GM18519 (cell line): ENCODE measurements at regions not wholly inside any gene's neighbourhood (a gene's known extent, or its start where the extent isn't known, plus 50 kb on each side); places are given as distances from the start of the nearest gene placed in this dataset.

ENCODE experiments used
- ATAC-seq: cut with Tn5 transposase; IDR thresholded peaks from one replicate; pipeline ENCODE4 v1.9.1; 2021; ENCODE audit warnings: mild to moderate bottlenecking, moderate library complexity; ENCODE audit not compliant: unreplicated experiment, low FRiP score

DNA sequence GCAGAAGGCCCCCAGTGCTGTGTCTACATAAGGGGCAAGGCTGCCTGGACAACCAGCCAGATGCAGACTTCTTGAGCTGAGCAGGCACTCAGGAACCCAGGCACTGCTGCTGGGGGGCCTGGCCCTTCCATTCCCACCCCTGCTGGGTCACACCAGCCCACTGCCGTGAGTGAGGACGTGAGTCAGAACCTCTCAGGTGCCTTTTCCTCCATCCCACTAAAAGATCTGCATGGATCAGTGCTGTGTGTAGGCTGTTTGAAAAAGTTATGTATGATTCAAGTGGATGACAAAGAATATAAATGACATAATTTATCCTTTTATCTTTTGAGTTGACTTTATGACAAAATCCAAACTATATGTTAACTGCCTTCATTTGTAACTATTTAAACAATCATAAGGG is 499.3 kb downstream of the INHBA start:
- ATAC-seq = no peak

DNA sequence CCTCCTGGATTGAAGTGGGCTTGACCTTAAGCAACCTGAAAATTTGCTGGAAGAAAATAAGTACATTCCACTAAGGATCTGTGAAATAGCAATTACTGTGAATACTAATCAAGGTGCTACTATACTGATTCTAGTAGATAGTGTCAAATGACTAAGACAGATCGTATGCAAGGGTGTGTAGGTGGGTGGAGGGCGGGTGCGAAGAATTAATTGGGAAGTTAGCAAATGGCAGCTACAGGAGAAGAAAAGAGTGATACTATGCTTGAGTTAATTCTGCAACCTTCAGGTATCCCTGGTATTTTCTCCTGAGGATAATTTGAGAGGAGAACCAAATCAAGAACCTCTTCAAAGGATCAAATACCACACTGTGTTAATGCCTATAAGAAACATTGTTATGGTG is 501.9 kb downstream of the INHBA start:
- no peak for ATAC-seq

DNA sequence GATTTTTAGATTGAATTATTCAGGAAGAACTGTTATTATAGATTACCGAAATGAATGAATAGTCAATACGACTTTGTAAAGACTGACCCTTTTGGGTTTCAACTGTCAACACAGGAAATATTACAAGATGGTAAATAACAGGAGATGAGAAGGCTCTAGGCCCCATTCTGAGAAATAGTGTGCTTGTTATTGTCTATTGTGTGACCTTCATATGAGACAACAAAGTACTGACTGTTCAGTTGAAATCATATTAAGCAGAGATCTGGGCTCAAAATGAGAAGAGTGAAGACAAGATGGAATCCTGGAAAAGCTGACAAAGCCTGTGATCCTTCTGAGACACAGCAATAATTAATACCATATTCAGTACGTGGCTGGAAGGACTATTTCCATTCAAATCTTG is 503.8 kb downstream of the INHBA start:
- ATAC-seq = no peak

DNA sequence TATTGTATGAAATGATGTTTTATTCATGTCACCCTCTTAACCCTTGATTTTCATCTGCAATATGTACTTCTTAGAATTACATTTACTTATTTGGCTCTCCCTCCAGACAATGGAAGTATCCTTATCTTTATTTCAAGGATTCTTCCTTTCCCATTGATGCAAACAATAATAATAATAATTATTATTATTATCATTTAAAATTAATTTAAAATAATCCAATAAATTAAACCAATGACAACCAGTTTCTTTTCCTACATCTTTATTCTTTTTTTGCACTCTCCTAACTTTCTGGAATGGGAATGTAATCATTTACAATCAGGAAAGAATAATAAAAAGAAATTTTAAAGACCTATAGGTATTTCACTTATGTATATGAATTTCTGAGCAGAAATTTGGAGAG is 504.4 kb downstream of the INHBA start:
- no peak for ATAC-seq

DNA sequence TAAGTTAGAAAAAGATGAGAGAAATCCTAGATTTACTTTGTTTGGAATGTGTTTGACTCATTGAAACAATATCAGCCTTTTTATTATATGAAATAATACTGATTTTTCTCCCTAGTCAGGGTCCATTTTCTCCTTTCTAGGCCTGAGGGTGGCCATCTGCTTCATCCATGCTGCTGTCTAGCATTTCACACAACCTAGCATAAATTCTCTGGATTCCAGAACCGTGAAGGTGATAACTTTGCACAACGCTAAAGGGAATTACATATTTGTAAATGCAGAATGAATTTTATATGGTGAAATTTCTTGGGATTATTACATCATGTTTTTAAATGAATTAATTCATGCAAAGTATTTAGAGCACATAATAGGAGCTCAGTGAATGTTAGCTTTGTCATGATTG is 505.1 kb downstream of the INHBA start:
- ATAC-seq = no peak

DNA sequence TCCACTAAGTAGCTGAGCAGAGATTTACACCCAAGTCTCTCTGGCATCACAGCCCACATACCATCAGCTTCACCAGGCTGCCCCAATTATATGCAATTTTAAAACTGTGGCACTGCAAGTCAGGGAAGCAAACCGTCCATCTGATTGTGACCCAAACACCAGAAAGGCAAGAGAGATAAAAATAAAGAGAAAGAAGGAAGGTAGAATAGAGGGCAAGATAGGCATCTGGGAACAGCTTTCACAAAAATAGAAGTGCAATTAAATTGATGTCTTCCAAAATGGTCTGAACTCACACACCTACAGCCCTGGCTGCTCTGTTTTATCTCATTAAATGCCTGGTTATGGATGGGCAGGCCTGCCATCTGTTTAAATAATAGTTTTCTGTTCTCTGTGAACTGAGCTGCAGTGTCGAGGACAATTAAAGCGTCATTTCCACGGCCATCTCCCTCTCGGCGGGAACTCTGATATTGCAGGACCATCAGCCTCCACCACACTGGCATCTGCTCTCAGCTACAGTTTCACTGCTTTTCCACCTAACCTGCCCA is 509.1 kb downstream of the INHBA start:
- no peak for ATAC-seq

DNA sequence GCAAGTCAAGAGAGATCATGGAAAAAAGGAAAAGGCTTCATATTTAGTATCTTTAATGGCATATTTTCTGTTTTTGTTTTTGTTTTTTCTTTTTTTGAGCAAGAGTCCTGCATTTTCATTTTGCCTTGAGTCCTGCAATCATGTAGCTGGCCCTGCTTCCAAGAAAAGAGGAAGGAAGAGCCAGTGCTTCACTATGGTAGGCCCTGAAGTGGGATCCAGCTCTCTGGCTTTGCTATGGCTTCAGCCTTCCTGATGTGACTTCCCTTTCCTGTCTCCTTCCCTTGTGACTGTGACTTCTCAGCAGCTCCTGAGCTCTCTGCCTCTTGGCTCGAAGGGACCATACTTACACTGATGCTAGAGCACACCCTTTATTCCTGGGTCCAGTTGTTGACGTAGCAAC is 512.3 kb downstream of the INHBA start:
- no peak for ATAC-seq

DNA sequence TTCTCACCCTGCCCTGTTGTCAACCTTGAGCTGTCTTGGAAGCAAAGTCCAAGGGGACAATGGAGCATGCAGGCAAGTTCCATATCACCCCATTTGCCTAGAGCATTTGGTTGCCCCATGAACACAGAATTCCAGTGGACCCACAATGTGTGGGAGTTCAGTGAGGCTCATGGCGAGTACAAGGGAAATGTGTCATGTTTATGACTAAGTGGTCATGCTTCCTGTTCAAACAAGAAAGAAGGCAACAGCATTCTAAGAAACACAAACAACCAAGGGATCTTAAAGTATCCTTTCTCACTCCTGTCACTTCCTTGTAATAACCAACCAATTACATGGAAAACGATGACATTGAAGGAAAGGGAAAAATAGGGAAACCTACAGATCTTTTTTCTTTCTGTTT is 513.0 kb downstream of the INHBA start:
- no peak for ATAC-seq

DNA sequence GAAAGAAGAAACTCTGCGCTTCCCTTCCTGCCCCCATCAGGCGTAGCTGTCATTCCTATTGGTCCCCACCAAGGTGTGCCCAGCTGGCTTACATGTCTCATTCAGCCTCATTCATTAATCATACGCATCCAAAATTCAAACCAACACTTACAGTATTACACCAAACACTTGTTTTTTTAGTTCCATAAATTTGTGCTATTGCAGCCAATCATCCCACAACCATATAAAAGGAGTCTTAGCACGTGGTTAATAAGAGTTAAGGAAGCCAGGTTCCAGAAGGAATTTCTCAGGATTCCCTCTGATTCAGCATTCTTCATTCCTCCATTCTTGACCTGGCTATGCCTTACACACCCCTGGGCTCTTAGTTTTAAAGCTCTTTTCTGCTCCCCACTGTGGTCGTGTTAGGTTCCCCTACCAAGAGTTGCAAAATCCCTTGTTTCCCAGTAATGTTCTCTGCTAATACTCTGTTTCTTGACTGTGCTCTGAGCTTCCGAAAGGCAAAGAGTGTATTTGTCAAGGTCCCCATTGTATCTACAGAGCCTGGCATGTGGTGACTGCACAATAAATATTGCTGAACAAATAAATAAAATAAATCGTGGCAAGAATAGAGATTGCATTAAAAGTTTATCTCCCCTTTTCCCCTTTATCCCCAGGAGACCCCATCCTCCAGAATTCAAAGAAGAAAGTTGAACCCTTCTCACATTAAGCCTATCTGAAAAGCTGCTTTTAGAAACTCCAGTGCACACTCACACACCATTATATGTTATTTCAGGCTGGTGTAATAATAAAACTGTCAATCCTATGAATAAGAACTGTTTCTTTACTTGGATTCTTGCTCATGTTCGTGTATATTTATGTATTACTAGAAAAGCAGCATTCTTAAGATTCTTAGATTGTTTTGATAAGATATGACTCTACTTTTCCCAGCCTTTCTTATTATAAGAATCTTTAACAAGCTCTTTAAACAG is 514.4 kb downstream of the INHBA start:
- ATAC-seq = no peak

DNA sequence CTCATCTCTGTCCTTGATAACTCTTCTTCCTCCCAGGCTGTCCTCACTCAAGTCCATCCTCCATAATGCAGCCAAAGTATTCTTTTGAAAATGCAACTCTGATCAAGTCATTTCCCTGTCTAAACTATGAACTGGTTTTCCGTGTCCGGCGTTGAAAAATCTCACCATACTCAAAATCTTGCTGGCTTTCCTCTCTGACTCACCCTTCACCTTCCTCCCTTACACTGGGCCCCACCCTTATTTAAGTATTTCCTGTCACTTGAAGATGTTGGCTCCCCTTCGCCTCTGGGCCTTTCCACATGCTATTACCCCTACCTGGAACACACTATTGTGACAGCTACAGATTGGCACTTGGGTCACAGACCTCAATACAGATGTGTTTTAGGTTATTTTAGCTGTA is 515.6 kb downstream of the INHBA start:
- ATAC-seq = no peak

DNA sequence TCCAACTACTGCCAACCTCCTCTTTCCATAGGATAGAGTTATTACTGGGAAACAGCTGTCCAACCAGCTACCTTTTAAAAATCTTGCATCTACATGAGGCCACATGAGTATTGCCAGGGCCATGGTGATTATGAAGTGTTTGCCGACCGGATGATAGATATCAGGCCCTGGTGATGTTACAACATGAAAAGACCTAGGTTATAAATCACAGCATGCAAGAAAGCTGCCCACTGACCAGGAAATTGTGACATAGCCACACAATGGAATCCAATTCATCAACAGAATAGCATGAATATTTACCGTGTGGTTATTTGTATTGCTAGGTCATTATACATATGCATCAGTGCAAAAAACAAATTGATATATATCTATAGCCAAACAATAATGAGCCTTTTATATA is 517.0 kb downstream of the INHBA start:
- no peak for ATAC-seq

DNA sequence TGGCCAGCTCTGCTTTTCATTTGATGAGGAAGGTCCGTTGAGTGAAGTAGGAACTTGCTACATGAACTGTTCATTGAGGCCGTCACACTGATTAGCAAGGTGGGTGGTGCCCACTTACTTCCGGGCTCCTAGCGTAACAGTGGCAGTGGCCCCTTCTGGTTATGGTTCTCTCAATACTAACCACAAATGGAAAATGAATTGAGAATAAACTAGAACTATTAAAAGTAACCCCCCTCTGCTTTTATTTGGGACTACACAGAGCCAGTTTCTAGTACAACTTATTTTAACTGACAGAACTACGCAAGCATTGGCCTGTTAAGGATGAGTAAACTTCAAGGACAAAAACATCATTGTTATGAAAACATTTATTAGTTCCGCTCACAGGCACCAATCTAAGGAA is 519.1 kb downstream of the INHBA start:
- no peak for ATAC-seq

DNA sequence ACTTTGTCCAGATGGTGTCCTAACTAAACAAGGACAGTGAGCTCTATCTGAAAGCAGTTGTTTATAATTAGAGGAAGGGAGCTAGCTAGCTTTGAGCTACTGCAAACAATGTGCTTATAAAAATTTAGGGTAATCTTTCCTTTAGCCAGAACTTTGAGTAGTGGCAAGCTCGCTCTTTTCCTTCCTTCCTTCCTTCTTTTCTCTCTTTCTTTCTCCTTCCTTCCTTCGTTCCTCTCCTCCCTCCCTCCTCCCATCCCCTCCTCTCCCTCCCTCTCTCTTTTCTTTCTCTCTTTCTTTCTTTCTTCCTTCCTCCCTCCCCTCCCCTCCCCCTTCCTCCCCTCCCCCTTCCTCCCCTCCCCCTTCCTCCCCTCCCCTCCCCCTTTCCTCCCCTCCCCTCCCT is 520.1 kb downstream of the INHBA start:
- ATAC-seq = no peak

DNA sequence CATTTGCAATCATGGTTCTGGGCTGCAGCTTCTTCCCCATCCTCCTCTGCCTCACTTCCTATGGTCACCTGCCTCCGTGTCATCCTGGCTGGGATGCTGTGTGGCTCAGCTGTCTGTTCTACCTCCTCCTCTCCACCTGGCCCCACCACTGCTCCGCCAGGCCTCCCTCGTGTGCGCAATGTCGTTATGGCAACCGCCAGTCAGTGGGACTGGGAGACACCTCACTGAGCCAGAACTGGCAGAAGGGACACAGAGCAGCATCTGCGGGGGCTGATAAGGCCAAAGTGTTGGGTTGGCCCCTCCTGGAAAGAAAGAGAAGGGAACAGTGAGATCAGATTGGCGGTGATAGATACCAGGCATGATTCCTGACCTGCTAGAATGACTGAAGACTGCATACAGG is 527.5 kb downstream of the INHBA start:
- ATAC-seq = no peak

DNA sequence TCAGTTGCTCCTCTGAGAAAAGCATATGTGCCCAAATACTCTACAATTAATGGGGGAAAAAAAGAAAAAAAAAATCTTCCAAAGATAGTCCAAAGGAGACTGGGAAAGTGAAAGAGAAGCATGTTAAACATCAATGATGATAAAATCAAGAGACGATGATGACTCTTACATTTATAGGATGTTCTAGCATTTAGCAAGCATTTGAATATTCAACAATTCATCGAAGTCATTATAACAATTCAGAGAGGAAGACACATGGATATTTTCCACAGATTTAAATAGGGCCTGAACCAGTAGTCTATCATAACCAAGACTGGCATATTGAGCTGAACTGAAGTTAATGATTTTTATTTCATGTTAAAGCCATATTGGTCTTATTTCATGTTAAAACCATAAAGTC is 528.4 kb downstream of the INHBA start:
- ATAC-seq = no peak

DNA sequence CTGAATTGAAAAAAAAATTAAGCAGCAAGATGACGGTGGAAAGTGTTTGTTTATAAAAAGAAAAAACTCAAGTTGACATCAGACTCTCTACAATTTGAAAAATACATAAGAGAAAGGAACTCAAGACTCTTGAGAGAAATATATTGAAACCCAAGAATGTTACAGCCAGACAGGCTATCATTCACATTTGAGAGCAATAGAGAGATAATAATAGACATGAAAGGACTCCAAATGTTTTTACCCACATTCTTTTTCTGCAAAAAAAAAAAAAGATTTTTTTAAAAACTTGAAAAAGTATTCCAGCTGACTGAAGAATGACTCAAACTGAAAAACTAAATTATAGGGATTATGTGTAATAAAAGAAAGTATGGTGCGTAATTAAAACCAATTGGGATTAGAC is 532.4 kb downstream of the INHBA start:
- no peak for ATAC-seq

DNA sequence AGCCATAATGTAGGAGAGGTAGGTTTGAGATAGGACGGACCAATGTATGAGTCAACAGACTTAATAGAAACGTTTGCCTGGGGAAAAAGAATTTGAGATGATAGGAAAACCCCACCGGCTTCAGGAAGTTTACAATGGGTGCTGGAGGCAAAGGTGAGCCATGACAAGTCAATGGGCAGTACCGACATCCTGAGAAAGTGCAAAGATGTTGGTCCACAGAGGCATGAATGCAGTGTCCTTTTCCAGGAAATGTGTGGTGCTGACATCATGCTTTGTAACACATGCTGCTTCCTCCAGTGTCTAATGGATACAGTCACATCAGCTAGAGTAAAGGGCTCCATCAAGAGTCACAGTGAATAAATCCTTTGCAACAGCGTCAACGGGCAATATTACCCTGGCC is 533.6 kb downstream of the INHBA start:
- ATAC-seq = no peak

DNA sequence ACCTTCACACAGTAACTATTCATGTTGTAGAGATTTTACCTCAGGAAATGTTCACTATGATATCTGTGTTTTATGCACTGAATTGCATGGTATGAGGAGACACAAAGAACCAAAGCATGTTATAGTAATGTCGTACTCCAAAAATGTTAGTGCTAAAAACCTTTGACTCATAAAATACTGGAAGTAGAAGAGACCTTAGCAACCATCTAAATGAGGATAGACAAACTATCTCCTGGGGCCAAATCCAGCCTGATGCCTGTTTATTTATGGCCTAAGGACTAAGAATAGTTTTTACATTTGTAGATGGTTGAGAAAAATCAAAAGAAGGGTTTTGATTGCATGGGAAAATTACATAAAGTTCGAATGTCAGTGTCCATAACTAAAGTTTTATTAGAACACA is 535.1 kb downstream of the INHBA start:
- no peak for ATAC-seq

DNA sequence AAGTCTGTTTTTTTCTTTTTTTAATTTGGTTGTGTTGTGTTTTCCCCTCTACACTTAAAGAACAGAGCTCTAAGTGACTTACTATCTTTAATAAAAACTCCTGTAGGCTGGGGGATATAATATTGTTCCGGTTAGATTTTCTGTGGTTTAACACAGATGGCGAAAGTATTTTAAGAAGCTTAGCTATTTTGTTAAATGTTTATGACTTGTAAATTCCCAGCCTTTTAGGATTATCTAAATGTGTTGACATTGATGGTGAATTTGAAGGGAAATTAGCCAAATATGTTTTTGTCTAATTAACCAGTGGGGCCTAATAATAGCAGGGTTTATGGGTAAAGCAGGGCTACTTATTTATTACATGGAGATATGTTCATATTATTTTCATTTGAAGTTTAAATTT is 538.5 kb downstream of the INHBA start:
- ATAC-seq = no peak

DNA sequence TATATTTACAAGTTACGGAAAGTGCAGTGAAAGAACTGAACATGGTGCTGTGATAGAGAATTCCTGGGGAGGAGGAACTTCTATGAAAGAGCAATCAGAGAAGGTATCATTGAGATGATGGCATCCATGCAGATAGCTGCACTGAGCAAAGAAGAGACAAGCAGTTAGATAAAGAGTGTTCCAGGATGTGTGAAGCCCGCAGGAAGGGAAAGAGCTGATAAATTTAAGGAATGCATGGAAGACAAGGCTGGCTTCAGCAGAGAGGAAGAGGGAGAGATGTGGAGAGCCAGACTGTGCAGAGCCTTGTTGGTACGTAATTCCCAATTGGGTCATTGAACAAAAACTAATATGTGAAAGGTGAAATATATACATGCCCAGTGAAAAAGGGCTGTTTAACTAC is 538.9 kb downstream of the INHBA start:
- no peak for ATAC-seq

DNA sequence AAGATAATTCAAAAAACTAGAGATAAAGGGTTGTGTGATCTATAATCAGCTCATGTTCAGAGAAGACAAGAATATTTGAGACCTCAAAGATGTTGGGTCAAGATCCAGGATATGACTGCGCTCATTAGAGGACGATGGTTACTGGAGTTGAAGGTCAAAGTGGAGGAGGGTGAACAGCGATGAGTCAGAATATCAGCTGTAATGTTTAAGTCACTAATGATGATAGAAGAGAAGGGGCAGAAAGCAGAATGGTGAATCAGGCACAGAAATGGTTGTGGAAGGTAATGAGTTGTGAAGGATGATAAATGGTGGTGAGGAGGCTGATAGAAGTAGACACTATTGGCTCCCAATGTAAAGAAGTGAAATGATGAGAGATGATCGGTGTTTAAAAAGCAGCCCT is 540.3 kb downstream of the INHBA start:
- no peak for ATAC-seq

DNA sequence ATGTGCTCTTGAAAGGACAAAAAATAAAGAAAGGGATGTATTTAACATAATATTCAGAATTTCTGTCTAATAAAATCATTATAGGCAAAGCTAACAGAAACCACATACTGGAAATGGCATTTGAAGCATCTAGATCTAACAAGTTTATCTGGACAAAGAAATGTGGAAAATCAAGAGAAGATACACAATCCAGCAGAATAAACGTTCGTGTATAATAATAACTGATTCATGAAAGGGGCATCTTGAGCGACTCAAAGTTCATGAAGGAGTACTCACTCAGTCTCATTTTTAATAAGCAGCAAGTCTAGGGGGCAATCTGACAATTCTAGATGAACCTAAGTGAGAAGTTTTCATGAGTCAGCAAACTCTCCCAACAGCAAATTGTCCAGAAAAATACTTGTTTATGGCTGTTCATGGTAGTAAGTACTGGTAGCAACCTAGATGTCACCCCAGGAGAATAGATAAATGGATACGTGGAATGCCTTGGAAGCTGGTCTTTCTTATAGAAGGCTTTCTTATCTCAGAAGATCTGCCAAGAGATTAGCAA is 541.8 kb downstream of the INHBA start:
- ATAC-seq = no peak
